Stimulated activated CD4-positive, alpha-beta T cell treated with anti-CD3 and anti-CD28 coated beads, Interleukin-2, amount 100 ng/mL, for 24 hours (primary cell): ENCODE measurements at regions not wholly inside any gene's neighbourhood (a gene's known extent, or its start where the extent isn't known, plus 50 kb on each side); places are given as distances from the start of the nearest gene placed in this dataset.
"Not testable (repeated sequence)": the region's sequence is repeated elsewhere in the genome, so short reads cannot be mapped to it uniquely, and the experiment has no call there.

Experiments used
- DNase-seq, 2 donors: peaks; one replicate each; pipeline ENCODE4 v3.0.0-alpha.2; 2020

DNA sequence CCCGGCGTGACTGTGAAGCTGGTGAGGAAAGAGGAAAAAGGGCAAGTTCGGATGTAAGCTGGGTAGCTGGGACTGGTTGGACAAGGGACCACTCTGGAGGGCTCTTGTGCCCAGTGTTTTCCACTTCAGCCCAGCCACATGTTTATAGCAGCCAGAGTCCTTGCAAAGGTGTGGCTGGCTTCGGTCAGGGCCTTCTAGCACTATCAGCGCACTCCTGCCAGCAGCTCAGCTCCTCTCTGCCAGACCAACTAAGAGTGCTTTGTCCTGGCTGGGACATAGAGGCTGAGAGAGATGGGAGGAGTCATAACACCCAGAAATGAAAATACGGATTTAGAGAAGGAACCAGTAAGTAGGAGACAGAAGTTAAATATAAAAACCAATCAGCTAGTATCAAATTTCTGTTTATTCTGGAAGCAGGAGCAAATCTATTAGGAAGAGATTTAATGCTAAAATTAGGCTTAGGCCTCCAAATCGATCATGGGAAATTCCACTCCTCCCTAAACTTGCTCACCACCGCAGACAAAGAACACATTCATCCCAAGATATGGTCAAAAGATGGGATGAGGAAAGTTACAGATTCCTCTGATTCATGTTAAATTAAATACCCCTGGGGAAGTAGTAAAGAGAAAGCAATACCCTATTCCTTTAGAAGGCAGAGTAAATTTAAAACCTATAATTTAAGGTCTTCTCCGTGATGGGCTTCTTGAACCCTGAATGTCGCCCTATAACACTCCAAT, 135.0 kb downstream of the RALA start:
- no peak for DNase-seq

DNA sequence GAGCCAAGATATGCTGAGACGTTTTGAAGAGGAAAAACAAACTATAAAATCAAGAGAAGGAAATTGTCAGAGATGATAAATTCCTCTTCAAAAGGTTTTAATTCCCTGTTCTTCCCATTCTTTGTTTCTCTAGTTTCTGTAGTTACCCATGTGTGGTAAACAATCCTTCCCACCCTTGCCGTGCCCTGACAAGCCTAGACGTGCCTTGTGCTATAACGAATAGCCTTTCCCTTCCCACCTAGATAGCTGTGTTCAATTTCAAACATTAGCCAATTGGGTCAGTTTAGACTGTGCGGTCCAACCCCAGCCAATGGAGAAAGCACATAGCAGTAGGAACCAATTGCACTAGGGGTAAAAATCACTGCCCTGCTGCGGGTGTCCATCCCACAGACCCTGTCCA, 138.1 kb downstream of the RALA start:
- DNase-seq: no peak

DNA sequence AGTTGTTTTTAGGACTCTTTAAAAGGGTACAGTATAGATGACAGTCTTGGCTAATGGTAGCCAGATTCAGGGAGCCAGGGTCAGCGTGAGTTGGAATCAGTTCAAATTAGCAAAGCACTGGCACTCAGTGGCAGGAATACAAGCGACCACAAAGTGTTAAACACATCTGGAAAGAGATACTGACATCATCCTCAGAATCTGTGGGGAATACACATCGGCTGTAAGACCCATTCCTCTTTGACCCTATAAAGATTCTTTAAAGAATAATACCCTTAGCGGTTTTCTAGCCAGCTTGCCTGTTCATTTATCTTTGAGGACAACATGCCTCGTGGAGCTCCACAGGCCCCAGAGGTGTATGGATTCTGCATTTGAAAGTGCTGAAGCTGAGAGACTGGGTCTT, 139.1 kb downstream of the RALA start:
- not testable (repeated sequence) for DNase-seq

DNA sequence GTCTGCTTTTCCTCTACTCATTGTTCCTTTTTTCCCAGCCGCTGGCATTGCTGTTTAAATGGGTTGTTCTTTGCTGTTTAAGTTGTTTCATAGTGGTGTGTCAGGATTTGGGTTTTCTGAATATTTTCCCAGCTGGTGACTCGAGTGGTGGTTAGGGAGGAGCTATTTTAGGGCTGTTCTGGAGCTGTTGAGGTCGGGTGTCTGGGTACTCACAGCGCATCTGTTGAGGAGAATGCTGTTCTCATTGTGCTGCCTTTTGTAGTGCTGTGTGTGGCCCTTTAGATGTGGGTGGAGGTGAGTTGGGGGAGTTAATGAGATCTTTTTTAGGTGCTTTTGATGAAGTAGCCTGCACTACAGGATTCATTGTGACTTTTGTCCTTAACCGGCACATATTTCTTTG, 139.5 kb downstream of the RALA start:
- not testable (repeated sequence) for DNase-seq

DNA sequence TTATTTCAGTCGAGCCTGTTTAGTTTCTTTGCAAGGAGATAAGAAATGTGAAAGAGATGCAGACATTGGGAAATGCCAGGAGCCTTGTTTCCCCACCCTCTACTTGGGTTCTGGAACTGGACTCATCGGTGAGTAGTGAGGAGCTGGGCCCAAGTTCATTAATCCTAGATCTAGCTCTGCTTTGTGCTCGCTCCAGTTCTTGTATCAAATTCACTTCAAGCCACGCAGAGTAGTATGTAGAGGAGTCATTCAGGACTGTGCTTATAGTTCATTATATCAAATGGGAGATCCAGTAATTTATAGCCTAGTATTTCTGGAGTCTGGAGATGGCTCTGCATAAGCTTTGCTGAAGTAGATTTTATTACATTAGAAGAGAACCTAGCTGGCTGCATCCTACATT, 142.5 kb downstream of the RALA start:
- not testable (repeated sequence) for DNase-seq

DNA sequence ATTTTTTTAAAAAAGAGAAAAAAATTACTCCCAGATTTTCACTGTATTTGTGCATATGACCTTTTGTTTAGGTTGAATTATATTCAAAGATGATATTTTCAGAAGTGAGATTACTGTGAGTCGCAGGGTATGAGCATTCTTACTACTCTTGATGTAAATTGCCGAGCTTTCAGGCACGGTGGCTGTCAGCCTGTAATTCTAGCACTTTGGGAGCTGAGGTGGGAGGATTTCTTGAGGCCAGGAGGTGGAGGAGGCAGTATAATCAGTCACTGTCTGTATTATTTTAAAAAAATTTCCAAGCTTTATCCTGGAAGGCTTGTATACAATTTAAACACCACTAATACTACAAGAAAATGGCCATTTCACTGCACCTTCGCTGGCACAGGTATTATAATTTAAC, 145.1 kb downstream of the RALA start:
- DNase-seq: not testable (repeated sequence)

DNA sequence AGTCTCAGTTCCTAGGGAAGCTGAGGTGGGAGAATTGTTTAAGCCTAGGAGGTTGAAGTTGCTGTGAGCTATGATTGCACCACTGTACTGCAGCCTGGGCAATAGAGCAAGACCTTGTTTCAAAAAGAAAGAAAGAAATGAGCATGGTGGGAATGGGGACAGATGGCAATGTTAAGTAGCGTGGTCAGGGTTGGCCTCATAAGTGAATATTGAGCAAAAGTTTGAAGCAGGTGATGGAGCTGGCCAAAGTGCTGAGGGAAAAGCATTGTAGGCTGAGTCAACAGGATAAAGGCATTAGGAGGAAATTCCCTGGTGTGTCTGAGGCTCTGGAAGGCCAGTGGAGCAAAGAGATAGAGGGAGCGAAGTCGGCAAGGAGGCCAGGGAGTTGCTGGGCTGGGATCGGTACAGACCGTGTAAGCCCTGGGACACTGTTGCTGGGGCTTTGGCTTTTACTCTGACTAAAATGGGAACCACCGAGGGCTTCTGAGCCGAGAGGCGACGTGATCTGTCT, 151.0 kb downstream of the RALA start:
- not testable (repeated sequence) for DNase-seq

DNA sequence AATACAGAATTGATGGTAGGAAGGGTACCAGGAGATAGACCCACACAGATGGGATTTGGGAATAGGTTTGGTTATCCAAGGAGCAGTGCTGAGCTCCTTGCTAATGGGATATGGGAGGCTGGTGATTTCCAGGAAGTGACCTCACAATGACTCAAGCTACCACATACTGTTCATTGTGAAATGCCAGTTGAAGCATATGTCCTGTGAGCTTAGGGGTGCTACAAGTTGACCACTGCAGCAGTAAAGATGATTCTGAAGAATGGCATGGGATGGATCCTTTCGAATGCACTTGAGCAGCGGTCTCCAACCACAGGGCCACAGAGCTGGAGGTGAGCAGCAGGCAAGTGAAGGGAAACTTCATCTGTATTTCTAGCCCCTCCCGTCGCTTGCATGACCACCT, 158.2 kb downstream of the RALA start:
- not testable (repeated sequence) for DNase-seq

DNA sequence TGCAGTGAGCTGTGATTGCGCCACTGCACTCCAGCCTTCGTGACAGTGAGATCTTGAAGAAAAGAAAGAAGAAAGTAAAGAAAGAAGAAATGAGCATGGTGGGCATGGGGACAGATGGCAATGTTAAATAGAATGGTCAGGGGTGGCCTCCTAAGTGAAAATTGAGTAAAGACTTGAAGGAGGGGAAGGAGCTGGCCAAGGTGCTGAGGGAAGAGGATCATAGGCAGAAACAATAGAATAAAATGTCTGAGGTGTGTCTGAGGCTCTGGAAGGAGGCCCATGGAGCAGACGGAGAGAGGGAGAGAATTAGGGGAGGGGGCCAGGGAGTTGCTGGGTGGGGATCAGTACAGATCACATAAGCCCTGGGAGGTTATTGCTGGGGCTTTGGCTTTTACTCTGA, 163.1 kb downstream of the RALA start:
- DNase-seq: not testable (repeated sequence)

DNA sequence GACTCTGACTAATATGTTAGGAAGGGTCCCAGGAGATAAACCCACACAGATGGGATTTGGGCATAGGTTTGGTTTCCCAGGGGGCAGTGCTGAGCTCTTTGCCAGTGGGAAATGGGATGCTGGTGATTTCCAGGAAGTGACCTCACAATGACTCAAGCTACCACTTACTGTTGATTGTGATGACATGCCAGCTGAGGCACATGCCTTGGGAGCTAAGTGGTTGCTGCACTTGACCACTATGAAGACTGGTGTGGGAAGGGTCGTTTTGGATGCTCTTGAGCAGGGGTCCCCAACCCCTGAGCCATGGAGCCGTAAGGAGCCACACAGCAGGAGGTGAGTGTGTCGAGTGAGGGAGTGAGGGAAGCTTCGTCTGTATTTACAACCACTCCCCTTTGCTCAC, 159.0 kb upstream of the CDK13 start:
- not testable (repeated sequence) for DNase-seq

DNA sequence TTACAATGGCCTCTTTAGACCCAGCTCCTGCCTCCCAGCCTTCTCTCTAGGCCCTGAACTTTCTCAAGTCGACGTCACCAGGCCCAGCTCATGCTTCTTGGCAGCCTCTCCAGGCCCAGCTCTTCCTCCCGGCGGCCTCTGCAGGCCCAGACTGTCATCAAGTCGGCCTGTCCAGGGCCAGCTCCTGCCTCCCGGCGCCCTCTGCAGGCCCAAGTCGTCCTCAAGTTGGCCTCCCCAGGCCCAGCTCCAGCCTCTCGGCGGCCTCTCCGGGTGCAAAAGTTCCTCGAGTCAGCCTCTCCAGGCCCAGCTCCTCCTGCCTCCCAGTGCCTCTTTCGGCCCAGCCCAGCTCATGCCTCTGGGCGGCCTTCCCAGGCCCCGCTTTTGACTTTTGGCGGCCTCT, 158.1 kb upstream of the CDK13 start:
- peak in 1 of 2 donors; percentile 8 for DNase-seq

DNA sequence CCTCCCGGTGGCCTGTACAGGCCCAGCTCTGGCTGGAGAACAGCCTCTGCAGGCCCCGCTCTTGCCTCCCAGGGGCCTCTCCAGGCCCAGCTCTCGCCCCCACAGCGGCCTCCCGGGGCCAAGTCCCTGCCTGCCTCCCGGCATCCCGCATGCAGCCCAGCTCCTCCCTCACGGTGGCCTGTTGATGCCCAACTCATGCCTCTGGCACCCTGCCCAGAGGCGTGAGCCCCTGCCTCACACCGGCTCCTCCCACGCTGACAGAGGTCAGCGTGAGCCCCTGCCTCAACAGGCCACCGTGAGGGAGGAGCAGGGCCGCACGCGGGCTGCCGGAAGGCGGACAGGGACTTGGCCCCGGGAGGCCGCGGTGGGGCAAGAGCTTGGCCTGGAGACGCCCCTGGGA, 157.0 kb upstream of the CDK13 start:
- DNase-seq: not testable (repeated sequence)

DNA sequence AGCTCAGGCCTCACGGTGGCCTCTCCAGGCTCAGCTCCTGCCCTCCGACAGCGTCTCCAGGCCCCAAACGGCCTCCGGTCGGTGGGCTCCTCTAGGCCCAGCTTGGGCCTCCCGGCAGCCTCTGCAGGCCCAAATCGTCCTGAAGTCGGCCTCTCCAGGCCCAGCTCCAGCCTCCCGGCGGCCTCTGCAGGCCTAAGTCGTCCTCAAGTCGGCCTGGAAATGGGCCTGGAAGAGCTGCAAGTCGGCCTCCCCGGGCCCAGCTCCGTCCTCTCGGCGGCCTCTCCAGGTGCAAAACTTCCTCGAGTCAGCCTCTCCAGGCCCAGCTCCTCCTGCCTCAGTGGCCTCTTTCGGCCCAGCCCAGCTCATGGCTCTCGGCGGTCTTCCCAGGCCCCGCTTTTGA, 156.2 kb upstream of the CDK13 start:
- not testable (repeated sequence) for DNase-seq

DNA sequence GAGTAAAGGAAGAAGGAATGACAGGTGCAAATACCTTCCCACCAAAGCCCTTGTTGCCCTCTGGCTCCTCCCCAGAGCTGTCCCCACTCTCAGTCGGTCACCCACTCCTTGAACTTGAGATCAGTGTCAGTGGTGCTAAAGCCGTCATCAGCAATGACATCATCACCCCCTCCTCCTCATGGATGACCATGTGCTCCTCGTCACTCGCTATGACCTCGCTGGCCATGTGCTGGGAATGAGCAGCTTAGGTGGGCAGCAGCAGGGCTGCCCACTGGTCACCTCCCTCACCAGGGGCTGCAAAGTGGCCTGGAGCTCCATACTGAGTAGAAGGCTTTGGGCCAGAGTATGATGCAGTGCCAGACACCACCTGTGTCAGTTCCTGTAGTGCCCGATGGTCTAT, 153.1 kb upstream of the CDK13 start:
- not testable (repeated sequence) for DNase-seq

DNA sequence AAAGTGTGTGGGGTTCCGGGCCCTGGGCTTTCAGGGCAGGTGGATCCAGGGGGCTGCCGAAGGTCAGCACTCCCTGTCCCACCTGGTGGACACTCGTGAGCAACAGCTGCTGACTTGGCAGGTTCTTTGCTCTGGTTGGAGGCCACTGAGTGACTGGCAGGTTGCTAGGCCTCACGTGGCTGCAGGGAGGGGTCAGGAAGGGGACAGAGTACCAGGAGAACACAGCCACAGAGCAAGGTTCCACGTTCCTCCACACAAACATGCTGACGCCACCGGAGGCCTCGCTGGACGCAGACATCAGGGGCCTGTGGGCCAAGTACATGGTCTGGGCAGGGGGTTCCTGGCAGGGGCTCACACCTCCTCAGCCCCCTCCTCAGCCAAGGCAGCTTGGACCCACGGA, 152.0 kb upstream of the CDK13 start:
- not testable (repeated sequence) for DNase-seq

DNA sequence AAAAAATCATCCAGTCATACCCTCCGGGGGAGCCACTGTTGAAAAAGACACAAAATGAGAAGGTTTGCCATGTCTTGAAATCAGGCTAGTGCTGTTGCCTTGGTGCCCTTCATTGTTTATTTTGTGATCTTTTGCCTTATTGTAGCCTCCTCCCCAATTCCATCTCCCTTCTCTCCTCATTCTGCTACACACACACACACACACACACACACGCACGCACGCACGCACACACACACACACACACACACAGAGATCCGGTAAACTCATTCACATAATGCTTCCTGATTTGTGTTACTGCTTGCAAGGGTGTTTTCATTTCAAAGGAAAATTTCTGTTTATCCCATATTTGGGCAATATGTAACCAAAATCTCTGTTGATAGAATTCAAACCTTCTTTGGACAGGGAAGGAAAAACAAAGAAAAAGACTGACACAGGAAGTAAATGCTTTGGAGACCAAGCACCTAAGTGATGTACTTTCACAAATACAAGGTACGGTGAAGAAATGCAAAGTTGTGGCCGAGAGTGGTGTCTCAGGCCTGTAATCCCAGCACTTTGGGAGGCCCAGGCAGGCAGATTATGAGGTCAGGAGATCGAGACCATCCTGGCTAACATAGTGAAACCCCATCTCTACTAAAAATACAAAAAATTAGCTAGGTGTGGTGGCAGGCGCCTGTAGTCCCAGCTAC, 141.1 kb upstream of the CDK13 start:
- no peak for DNase-seq

DNA sequence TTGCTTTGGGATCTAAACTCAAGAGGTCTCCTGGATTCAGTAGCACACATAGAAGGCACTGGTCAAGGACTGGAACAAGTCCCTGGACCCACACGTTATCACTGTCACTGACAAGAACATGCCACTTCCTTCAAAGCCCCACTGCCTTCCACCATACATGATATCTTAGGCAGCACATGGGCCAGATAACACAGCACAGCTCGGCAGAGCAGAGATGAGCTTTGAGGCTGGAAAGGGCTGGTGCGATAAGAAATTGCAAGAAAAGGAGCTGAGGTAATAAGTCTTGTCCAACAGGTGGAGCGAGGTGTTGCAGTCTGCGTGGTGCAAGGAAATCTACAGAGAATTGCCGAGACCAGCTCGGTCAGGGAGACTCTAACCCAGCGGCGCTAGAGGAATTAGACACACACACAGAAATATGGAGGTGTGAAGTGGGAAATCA, 139.8 kb upstream of the CDK13 start:
- DNase-seq: no peak

DNA sequence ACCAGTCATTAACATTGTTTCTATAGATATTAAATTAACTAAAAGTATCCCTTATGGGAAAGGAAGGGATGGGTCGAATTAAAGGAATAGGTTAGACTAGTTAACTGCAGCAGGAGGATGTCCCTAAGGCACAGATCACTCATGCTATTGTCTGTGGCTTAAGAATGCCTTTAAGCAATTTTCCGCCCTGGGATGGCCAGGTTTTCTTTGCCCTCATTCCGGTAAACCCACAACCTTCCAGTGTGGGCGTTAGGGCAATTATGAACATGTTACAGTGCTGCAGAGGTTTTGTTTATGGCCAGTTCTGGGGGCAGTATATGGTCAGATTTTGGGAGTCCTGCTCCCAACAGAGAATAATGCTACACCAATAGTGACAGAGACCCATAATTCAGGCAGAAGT, 139.3 kb upstream of the CDK13 start:
- DNase-seq: no peak

DNA sequence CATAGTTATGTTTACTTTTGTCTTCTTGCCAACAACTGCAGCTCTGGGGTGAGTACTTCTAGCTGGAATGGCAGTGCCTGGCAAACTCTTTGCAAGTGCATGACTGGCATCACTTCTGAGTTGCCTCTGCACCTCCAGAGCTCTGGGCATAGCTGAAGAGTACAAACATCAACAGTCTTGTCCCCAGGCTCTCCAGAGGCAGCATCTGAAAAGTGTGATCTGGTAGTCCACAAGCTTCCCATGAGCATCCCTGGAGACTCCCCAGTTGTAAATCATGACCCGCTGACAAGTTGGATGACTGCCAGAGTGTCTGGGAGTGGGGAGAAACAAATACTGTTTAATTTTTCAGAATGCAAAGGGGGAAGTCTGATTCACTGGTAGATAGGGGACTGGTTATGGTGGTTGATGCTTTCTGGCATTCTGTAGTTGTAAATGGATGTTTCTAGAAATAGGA, 138.9 kb upstream of the CDK13 start:
- no peak for DNase-seq

DNA sequence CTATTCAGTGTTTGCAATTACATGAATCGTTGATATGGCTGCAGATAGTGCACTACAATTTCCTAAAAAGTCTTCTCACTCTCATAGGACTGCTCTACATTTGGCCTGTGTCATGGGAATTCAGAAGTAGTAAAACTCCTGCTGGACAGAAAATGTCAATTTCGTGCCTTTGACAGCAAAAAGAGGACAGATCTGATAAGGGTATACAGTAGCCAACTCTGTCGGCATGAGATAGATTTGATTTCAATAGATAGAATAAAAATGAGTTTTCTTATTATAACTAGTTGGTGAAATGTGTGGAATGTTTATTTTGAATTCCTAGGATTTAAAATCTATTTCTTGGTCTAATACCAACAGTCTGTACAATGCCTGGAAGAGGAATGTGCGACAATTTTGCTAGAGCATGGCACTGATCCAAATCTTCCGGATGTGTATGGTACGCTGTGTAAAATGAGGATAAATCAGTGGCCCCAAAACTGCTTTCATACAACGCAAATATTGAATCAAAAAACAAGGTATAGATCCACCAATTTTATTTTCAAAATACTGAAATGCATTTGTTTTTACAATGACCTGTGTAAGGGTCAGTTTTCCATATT, 133.5 kb upstream of the CDK13 start:
- no peak for DNase-seq

DNA sequence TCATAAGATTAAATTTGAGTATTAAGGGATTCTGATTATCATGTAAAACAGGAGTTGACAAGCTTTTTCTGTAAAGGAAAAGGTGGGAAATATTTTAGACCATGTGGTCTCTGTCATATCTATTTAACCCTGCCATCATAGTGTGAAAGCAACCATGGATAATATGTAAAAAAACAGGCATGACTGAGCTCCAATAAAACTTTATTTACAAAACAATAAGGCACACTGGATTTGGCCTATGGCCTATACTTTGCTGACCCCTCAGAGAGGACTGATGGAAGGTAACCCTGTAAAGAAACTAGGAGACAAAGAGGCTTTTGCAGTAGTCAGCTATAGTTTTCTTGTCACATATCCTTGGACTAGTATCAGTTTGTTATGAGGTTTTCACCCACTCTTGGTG, 130.5 kb upstream of the CDK13 start:
- no peak for DNase-seq

DNA sequence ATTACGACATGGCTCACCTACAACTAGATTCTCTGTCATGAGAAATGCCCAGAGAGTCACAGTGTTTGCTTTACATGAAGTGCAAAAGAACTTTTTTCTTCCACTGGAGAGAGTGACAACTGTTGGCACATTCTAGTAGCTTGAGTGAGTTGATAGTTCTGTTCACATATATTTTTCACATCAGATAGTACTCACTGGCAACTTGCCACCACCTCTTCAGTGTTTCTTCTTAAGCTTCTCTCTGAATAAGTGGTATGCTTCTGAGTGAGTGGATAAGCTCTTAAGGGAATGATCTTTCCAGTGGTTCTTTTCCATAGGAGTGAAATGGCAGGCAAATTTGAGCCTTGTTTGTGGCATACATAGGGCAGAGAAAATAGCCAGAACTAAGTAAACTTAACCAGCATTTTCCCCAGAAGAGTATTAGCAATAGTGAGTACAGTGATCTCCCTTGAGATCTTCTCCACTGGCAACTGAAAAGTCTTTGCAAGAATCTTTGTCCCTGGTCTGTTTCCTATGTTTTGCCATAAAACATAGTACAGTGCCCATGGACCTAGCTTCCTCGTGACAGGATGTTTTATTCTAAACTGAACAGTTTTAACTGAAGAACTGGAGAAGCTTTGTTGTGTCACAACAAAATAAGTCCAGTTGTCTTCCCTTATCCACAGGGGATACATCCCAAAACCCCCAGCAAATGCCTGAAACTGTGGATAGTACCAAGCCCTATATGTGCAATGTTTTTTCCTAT, 125.4 kb upstream of the CDK13 start:
- DNase-seq: no peak

DNA sequence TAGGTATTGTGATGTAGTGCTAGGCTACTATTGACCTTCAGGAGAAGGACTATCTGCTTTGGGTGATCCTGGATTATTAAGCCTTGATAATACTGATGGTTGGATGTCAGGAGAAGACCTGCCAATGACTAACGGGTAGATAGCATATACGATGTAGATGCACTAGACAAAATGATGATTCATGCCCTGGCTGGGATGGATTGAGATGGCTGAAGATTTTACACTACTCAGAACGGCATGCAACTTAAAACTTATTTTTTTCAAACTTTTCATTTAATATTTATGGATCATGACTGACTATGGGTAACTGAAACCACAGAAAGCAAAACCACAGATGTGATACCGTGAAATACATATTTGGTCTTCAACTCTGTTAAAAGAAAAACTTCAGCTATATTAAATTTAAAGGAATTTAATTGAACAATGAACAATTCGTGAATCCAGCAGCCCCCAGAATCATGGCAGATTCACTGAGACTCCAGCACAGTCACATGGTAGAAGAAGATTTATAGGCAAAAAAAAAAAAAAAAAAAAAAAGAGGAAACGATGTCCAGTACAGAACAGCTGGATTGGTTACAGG, 124.6 kb upstream of the CDK13 start:
- DNase-seq: no peak
